H1 (cell line): ENCODE measurements at regions not wholly inside any gene's neighbourhood (a gene's known extent, or its start where the extent isn't known, plus 50 kb on each side); places are given as distances from the start of the nearest gene placed in this dataset.

Experiments used
- CTCF ChIA-PET: fragments of 300-600 bp; sonication (Branson Sonifier 250); formaldehyde crosslinking; loops from one replicate; lab custom pipeline; 2021; ENCODE audit not compliant: partially characterized antibody; lab: Charles Lee
- POLR2A ChIA-PET: fragments of 300-600 bp; sonication (Branson Sonifier 250); formaldehyde crosslinking; loops from one replicate; lab custom pipeline; 2021; ENCODE audit warnings: inconsistent platforms; ENCODE audit not compliant: partially characterized antibody; lab: Charles Lee
- DNase-seq, 2 experiments: peaks; one replicate each; pipeline versions ENCODE4 v3.0.0 to v3.0.0-alpha.2; 2010 to 2022; ENCODE audit warnings: low spot score in 2 of 2, low read depth in 1 of 2, mixed read lengths in 1 of 2
- FAIRE-seq: peaks from 2 replicates; lab custom pipeline; 2011; peaks lifted over from hg19 to GRCh38; lab: Jason Lieb, UNC
- H2AFZ ChIP-seq: 2 replicates; pipeline ENCODE4 v1.8.1; 2012; ENCODE audit warnings: low read length, inconsistent platforms
- H2AK5ac ChIP-seq: 2 replicates; pipeline ENCODE4 v1.6.1; 2013; ENCODE audit warnings: low read depth, low read length
- H2BK120ac ChIP-seq: replicated peaks from 2 replicates; pipeline ENCODE3; 2013; ENCODE audit warnings: low read depth, low read length, inconsistent platforms
- H2BK12ac ChIP-seq: 2 replicates; pipeline ENCODE4 v1.6.1; 2013; ENCODE audit warnings: low read depth, low read length
- H2BK15ac ChIP-seq: 2 replicates; pipeline ENCODE4 v1.6.1; 2013; ENCODE audit warnings: low read length
- H2BK20ac ChIP-seq: 2 replicates; pipeline ENCODE4 v1.6.1; 2013; ENCODE audit warnings: low read length
- H2BK5ac ChIP-seq: 2 replicates; pipeline ENCODE4 v1.6.1; 2013; ENCODE audit warnings: low read depth, low read length
- H3K14ac ChIP-seq: 2 replicates; pipeline ENCODE4 v1.6.1; 2013; ENCODE audit warnings: inconsistent platforms; ENCODE audit not compliant: insufficient read length
- H3K18ac ChIP-seq: 2 replicates; pipeline ENCODE4 v1.6.1; 2013; ENCODE audit warnings: low read length; ENCODE audit errors: extremely low read depth
- H3K23ac ChIP-seq: 2 replicates; pipeline ENCODE4 v1.6.1; 2013; ENCODE audit warnings: inconsistent platforms; ENCODE audit not compliant: insufficient read length
- H3K23me2 ChIP-seq: 2 replicates; pipeline ENCODE4 v1.6.1; 2013; ENCODE audit warnings: low read depth, low read length
- H3K27ac ChIP-seq: 2 replicates; pipeline ENCODE4 v1.6.1; 2011; ENCODE audit warnings: low read depth, low read length, inconsistent platforms
- H3K27me3 ChIP-seq, 4 experiments: replicated peaks in 1 of 4; 1 replicate in 1 of 4; 2 replicates in 3 of 4; pipeline versions ENCODE4 v1.6.1 to v1.8.1; 2011 to 2013; ENCODE audit warnings: low read length in 3 of 4, mild to moderate bottlenecking in 3 of 4, inconsistent platforms in 2 of 4, mixed read lengths in 2 of 4, moderate library complexity in 1 of 4; ENCODE audit not compliant: control insufficient read depth in 3 of 4, insufficient read depth in 3 of 4; ENCODE audit errors: extremely low read depth in 1 of 4
- H3K36me3 ChIP-seq, 4 experiments: 2 replicates each; pipeline versions ENCODE4 v1.6.1 to v1.8.1; 2011 to 2013; ENCODE audit warnings: mild to moderate bottlenecking in 4 of 4, low read length in 3 of 4, moderate library complexity in 2 of 4, control low read depth in 1 of 4, inconsistent platforms in 1 of 4; ENCODE audit not compliant: insufficient read depth in 4 of 4, control insufficient read depth in 2 of 4
- H3K4ac ChIP-seq: replicated peaks from 2 replicates; pipeline ENCODE3; 2013; ENCODE audit warnings: low read length, low read depth, mixed read lengths, inconsistent platforms; ENCODE audit not compliant: insufficient read length
- H3K4me1 ChIP-seq, 4 experiments: replicated peaks in 1 of 4; 1 replicate in 1 of 4; 2 replicates in 3 of 4; pipeline versions ENCODE4 v1.6.1 to v1.8.1; 2011 to 2013; ENCODE audit warnings: low read length in 3 of 4, inconsistent platforms in 2 of 4, mixed read lengths in 1 of 4; ENCODE audit not compliant: insufficient read depth in 4 of 4, control insufficient read depth in 3 of 4
- H3K4me2 ChIP-seq, 2 experiments: 2 replicates each; pipeline versions ENCODE4 v1.6.1 to v1.8.1; 2011 to 2013; ENCODE audit warnings: low read depth in 2 of 2, low read length in 2 of 2, control low read depth in 1 of 2, inconsistent platforms in 1 of 2, mild to moderate bottlenecking in 1 of 2; ENCODE audit not compliant: insufficient read depth in 1 of 2
- H3K4me3 ChIP-seq, 4 experiments: fragments of 200-600, 300-600 bp in 1 of 4; sonication (generic), shearing (Covaris generic), sonication (Bioruptor Twin) in 1 of 4; 2 replicates each; pipeline versions ENCODE4 v1.5.1 to v1.8.1; 2011 to 2016; ENCODE audit warnings: low read length in 4 of 4, low read depth in 3 of 4, control low read depth in 2 of 4, inconsistent platforms in 2 of 4, mild to moderate bottlenecking in 2 of 4, mixed read lengths in 1 of 4, moderate library complexity in 1 of 4; ENCODE audit not compliant: insufficient read depth in 2 of 4; ENCODE audit errors: extremely low read depth in 1 of 4
- H3K56ac ChIP-seq: replicated peaks from 2 replicates; pipeline ENCODE3; 2013; ENCODE audit warnings: low read depth, mild to moderate bottlenecking, mixed read lengths, low read length, inconsistent platforms; ENCODE audit not compliant: insufficient read length
- H3K79me1 ChIP-seq: 2 replicates; pipeline ENCODE4 v1.6.1; 2013; ENCODE audit warnings: low read depth, low read length, control low read depth
- H3K79me2 ChIP-seq, 2 experiments: 2 replicates each; pipeline versions ENCODE4 v1.6.1 to v1.8.1; 2012 to 2013; ENCODE audit warnings: low read length in 2 of 2, mild to moderate bottlenecking in 2 of 2, inconsistent platforms in 1 of 2; ENCODE audit not compliant: insufficient read depth in 2 of 2, control insufficient read depth in 1 of 2
- H3K9ac ChIP-seq, 4 experiments: replicated peaks in 1 of 4; 1 replicate in 1 of 4; 2 replicates in 3 of 4; pipeline versions ENCODE4 v1.6.1 to v1.8.1; 2011 to 2013; ENCODE audit warnings: low read depth in 3 of 4, low read length in 3 of 4, control low read depth in 2 of 4, mild to moderate bottlenecking in 2 of 4, moderate library complexity in 2 of 4, inconsistent platforms in 1 of 4; ENCODE audit errors: extremely low read depth in 1 of 4
- H3K9me3 ChIP-seq, 2 experiments: 2 replicates each; pipeline versions ENCODE4 v1.6.1 to v1.8.1; 2012 to 2013; ENCODE audit warnings: mild to moderate bottlenecking in 2 of 2, moderate library complexity in 2 of 2, control low read depth in 1 of 2, inconsistent platforms in 1 of 2, low read depth in 1 of 2, low read length in 1 of 2, mixed read lengths in 1 of 2; ENCODE audit not compliant: insufficient read depth in 2 of 2
- H4K20me1 ChIP-seq, 2 experiments: replicated peaks in 1 of 2; 2 replicates each; pipeline versions ENCODE3 to v1.8.1; 2011 to 2013; ENCODE audit warnings: inconsistent platforms in 2 of 2, low read length in 2 of 2, mild to moderate bottlenecking in 1 of 2; ENCODE audit not compliant: insufficient read depth in 2 of 2, control insufficient read depth in 1 of 2
- H4K5ac ChIP-seq: 2 replicates; pipeline ENCODE4 v1.6.1; 2013; ENCODE audit warnings: low read length, low read depth, mixed read lengths, inconsistent platforms; ENCODE audit not compliant: insufficient read length
- H4K8ac ChIP-seq: 2 replicates; pipeline ENCODE4 v1.8.0; 2013; ENCODE audit warnings: mild to moderate bottlenecking, moderate library complexity, low read length, inconsistent platforms; ENCODE audit not compliant: insufficient read depth; ENCODE audit errors: extremely low read depth
- H4K91ac ChIP-seq: replicated peaks from 2 replicates; pipeline ENCODE3; 2013; ENCODE audit warnings: low read length, mixed read lengths, inconsistent platforms; ENCODE audit not compliant: insufficient read length
- WGBS, 2 experiments: shearing (Covaris generic) in 1 of 2; methylation state at CpG; one replicate each; pipeline versions ENCODE4 v1.1.6 to v1.1.7; 2013 to 2015; ENCODE audit warnings: low lambda C conversion rate in 2 of 2, mixed read lengths in 2 of 2, inconsistent platforms in 1 of 2, low coverage in 1 of 2, missing lambda C conversion rate in 1 of 2; ENCODE audit not compliant: insufficient replicate concordance in 2 of 2, insufficient coverage in 1 of 2, insufficient read length in 1 of 2; ENCODE audit errors: extremely low coverage in 1 of 2, missing lambda C conversion rate in 1 of 2; 5-methylcytosine and 5-hydroxymethylcytosine counted together

DNA sequence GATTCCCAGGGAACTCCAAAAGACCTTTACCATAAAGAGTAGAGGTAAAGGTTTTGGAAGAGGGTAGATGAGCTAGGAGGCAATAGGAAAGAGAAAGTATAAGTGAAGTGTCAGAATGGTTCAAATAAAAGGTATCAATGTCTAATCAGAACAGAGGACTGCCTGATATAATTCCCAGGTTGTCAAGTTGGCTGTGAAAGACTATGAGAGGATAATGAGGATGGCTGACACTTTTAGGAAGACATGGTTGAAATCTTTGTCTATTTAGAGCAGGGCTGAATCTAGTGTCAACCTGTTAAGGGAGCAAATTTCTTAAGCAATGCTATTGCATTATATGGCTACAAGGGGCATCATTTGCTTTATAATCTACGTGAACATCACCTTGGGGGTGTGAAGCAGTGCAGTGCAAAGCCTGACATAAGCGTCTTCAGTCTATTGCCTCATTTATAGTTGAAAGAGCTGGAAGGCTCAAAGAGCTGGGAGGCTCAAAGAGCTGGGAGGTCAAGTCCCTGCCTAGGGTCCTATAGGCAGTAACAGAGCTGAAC lies 308.3 kb upstream of the DEPDC1 start:
- no peaks in the 10 kb centered on the region for H4K20me1 ChIP-seq
- no peak overlapping the region for H2BK20ac ChIP-seq
- no peaks in the 10 kb centered on the region for H3K4me1 ChIP-seq
- H3K27me3 ChIP-seq: no peaks in the 10 kb centered on the region
- no peak overlapping the region for H2AK5ac ChIP-seq
- FAIRE-seq (no peak), DNase-seq (no peak)
- no peak overlapping the region for H3K4ac ChIP-seq
- WGBS, 2 experiments: 81% methylated on average over 2 of the region's 2 CpGs; no CpG with 5 or more reads in 1 of the 2 experiments
- no peaks in the 10 kb centered on the region for H3K79me2 ChIP-seq
- H3K23ac ChIP-seq: no peak overlapping the region
- no peak overlapping the region for H4K5ac ChIP-seq
- no peak overlapping the region for H4K91ac ChIP-seq
- H3K14ac ChIP-seq: no peak overlapping the region
- H4K8ac ChIP-seq: no peak overlapping the region
- no peaks in the 10 kb centered on the region for H3K23me2 ChIP-seq
- H2BK5ac ChIP-seq: no peak overlapping the region
- no peak overlapping the region for H3K4me3 ChIP-seq
- H3K36me3 ChIP-seq: no peaks in the 10 kb centered on the region
- CTCF ChIA-PET: interaction anchor here (0.7 to 3.3 kb wide), 3 partner anchors 10 to 205 kb away, joined by 3 to 21 read pairs (median 3); no protein-coding TSS in a partner anchor
- no peaks in the 10 kb centered on the region for H3K79me1 ChIP-seq
- H3K18ac ChIP-seq: no peak overlapping the region
- no peak overlapping the region for H2AFZ ChIP-seq
- H3K27ac ChIP-seq: no peak overlapping the region
- no peaks in the 10 kb centered on the region for H3K9me3 ChIP-seq
- H2BK15ac ChIP-seq: no peak overlapping the region
- no peak overlapping the region for H2BK12ac ChIP-seq
- H3K9ac ChIP-seq: no peak overlapping the region
- POLR2A ChIA-PET: no interaction called here
- no peak overlapping the region for H3K56ac ChIP-seq
- H2BK120ac ChIP-seq: no peak overlapping the region
- H3K4me2 ChIP-seq: no peak overlapping the region
